Stomach (tissue), 4 donors: ENCODE measurements at regions not wholly inside any gene's neighbourhood (a gene's known extent, or its start where the extent isn't known, plus 50 kb on each side); places are given as distances from the start of the nearest gene placed in this dataset.

Source experiments
- CTCF ChIP-seq, 7 experiments: fragments of 450-650 bp in 4 of 7; fragments of 200-600 bp in 3 of 7; sonication (generic) in 3 of 7; IDR thresholded peaks; one replicate each; pipeline ENCODE4 v1.5.1; 2016 to 2019; ENCODE audit warnings: antibody characterized with exemption in 7 of 7, control low read depth in 2 of 7, mild to moderate bottlenecking in 1 of 7
- EP300 ChIP-seq: sonication (generic); formaldehyde crosslinking; IDR thresholded peaks from one replicate; pipeline ENCODE4 v1.6.1; 2017; ENCODE audit warnings: antibody characterized with exemption
- POLR2A ChIP-seq, 4 donors: fragments of 450-650 bp; IDR thresholded peaks; one replicate each; pipeline ENCODE4 v1.6.1; 2016; ENCODE audit warnings: antibody characterized with exemption in 4 of 4, control low read depth in 2 of 4, mild to moderate bottlenecking in 1 of 4, moderate library complexity in 1 of 4
- POLR2AphosphoS5 ChIP-seq, 3 donors: sonication (generic); formaldehyde crosslinking; IDR thresholded peaks; one replicate each; pipeline ENCODE4 v1.6.1; 2016; ENCODE audit warnings: antibody characterized with exemption in 3 of 3

GRCh38 chr5:125037530-125037929 is 291.1 kb upstream of the ZNF608 start:
- TF ChIP-seq CTCF (IDR thresholded peaks at IDR 0.05) (no peak), POLR2A (IDR thresholded peaks at IDR 0.05) (no peak), POLR2AphosphoS5 (IDR thresholded peaks at IDR 0.05) (no peak), EP300 (no peak)
